ENCODE measurements at regions not wholly inside any gene's neighbourhood (a gene's known extent, or its start where the extent isn't known, plus 50 kb on each side); places are given as distances from the start of the nearest gene placed in this dataset.

- TF ChIP-seq CTCF (IDR thresholded peaks at IDR 0.05) (no peak), POLR2AphosphoS5 (IDR thresholded peaks at IDR 0.05) (no peak), POLR2A (IDR thresholded peaks at IDR 0.05) (no peak), EP300 (IDR thresholded peaks at IDR 0.05) (no peak)
Measured at GRCh38 chr7:69515495-69516212, 82.6 kb upstream of the AUTS2 start.

Measured in gastroesophageal sphincter (tissue), 3 donors.